H1 (cell line): ENCODE measurements at regions not wholly inside any gene's neighbourhood (a gene's known extent, or its start where the extent isn't known, plus 50 kb on each side); places are given as distances from the start of the nearest gene placed in this dataset.

Experiments
- CTCF ChIA-PET: fragments of 300-600 bp; sonication (Branson Sonifier 250); formaldehyde crosslinking; loops from one replicate; lab custom pipeline; 2021; ENCODE audit not compliant: partially characterized antibody; lab: Charles Lee
- POLR2A ChIA-PET: fragments of 300-600 bp; sonication (Branson Sonifier 250); formaldehyde crosslinking; loops from one replicate; lab custom pipeline; 2021; ENCODE audit warnings: inconsistent platforms; ENCODE audit not compliant: partially characterized antibody; lab: Charles Lee
- DNase-seq, 2 experiments: peaks; one replicate each; pipeline versions ENCODE4 v3.0.0 to v3.0.0-alpha.2; 2010 to 2022; ENCODE audit warnings: low spot score in 2 of 2, low read depth in 1 of 2, mixed read lengths in 1 of 2
- FAIRE-seq: peaks from 2 replicates; lab custom pipeline; 2011; peaks lifted over from hg19 to GRCh38; lab: Jason Lieb, UNC
- H2AFZ ChIP-seq: 2 replicates; pipeline ENCODE4 v1.8.1; 2012; ENCODE audit warnings: low read length, inconsistent platforms
- H2AK5ac ChIP-seq: 2 replicates; pipeline ENCODE4 v1.6.1; 2013; ENCODE audit warnings: low read depth, low read length
- H2BK120ac ChIP-seq: replicated peaks from 2 replicates; pipeline ENCODE3; 2013; ENCODE audit warnings: low read depth, low read length, inconsistent platforms
- H2BK12ac ChIP-seq: 2 replicates; pipeline ENCODE4 v1.6.1; 2013; ENCODE audit warnings: low read depth, low read length
- H2BK15ac ChIP-seq: 2 replicates; pipeline ENCODE4 v1.6.1; 2013; ENCODE audit warnings: low read length
- H2BK20ac ChIP-seq: 2 replicates; pipeline ENCODE4 v1.6.1; 2013; ENCODE audit warnings: low read length
- H2BK5ac ChIP-seq: 2 replicates; pipeline ENCODE4 v1.6.1; 2013; ENCODE audit warnings: low read depth, low read length
- H3K14ac ChIP-seq: 2 replicates; pipeline ENCODE4 v1.6.1; 2013; ENCODE audit warnings: inconsistent platforms; ENCODE audit not compliant: insufficient read length
- H3K18ac ChIP-seq: 2 replicates; pipeline ENCODE4 v1.6.1; 2013; ENCODE audit warnings: low read length; ENCODE audit errors: extremely low read depth
- H3K23ac ChIP-seq: 2 replicates; pipeline ENCODE4 v1.6.1; 2013; ENCODE audit warnings: inconsistent platforms; ENCODE audit not compliant: insufficient read length
- H3K23me2 ChIP-seq: 2 replicates; pipeline ENCODE4 v1.6.1; 2013; ENCODE audit warnings: low read depth, low read length
- H3K27ac ChIP-seq: 2 replicates; pipeline ENCODE4 v1.6.1; 2011; ENCODE audit warnings: low read depth, low read length, inconsistent platforms
- H3K27me3 ChIP-seq, 4 experiments: replicated peaks in 1 of 4; 1 replicate in 1 of 4; 2 replicates in 3 of 4; pipeline versions ENCODE4 v1.6.1 to v1.8.1; 2011 to 2013; ENCODE audit warnings: low read length in 3 of 4, mild to moderate bottlenecking in 3 of 4, inconsistent platforms in 2 of 4, mixed read lengths in 2 of 4, moderate library complexity in 1 of 4; ENCODE audit not compliant: control insufficient read depth in 3 of 4, insufficient read depth in 3 of 4; ENCODE audit errors: extremely low read depth in 1 of 4
- H3K36me3 ChIP-seq, 4 experiments: 2 replicates each; pipeline versions ENCODE4 v1.6.1 to v1.8.1; 2011 to 2013; ENCODE audit warnings: mild to moderate bottlenecking in 4 of 4, low read length in 3 of 4, moderate library complexity in 2 of 4, control low read depth in 1 of 4, inconsistent platforms in 1 of 4; ENCODE audit not compliant: insufficient read depth in 4 of 4, control insufficient read depth in 2 of 4
- H3K4ac ChIP-seq: replicated peaks from 2 replicates; pipeline ENCODE3; 2013; ENCODE audit warnings: low read length, low read depth, mixed read lengths, inconsistent platforms; ENCODE audit not compliant: insufficient read length
- H3K4me1 ChIP-seq, 4 experiments: replicated peaks in 1 of 4; 1 replicate in 1 of 4; 2 replicates in 3 of 4; pipeline versions ENCODE4 v1.6.1 to v1.8.1; 2011 to 2013; ENCODE audit warnings: low read length in 3 of 4, inconsistent platforms in 2 of 4, mixed read lengths in 1 of 4; ENCODE audit not compliant: insufficient read depth in 4 of 4, control insufficient read depth in 3 of 4
- H3K4me2 ChIP-seq, 2 experiments: 2 replicates each; pipeline versions ENCODE4 v1.6.1 to v1.8.1; 2011 to 2013; ENCODE audit warnings: low read depth in 2 of 2, low read length in 2 of 2, control low read depth in 1 of 2, inconsistent platforms in 1 of 2, mild to moderate bottlenecking in 1 of 2; ENCODE audit not compliant: insufficient read depth in 1 of 2
- H3K4me3 ChIP-seq, 4 experiments: fragments of 200-600, 300-600 bp in 1 of 4; sonication (generic), shearing (Covaris generic), sonication (Bioruptor Twin) in 1 of 4; 2 replicates each; pipeline versions ENCODE4 v1.5.1 to v1.8.1; 2011 to 2016; ENCODE audit warnings: low read length in 4 of 4, low read depth in 3 of 4, control low read depth in 2 of 4, inconsistent platforms in 2 of 4, mild to moderate bottlenecking in 2 of 4, mixed read lengths in 1 of 4, moderate library complexity in 1 of 4; ENCODE audit not compliant: insufficient read depth in 2 of 4; ENCODE audit errors: extremely low read depth in 1 of 4
- H3K56ac ChIP-seq: replicated peaks from 2 replicates; pipeline ENCODE3; 2013; ENCODE audit warnings: low read depth, mild to moderate bottlenecking, mixed read lengths, low read length, inconsistent platforms; ENCODE audit not compliant: insufficient read length
- H3K79me1 ChIP-seq: 2 replicates; pipeline ENCODE4 v1.6.1; 2013; ENCODE audit warnings: low read depth, low read length, control low read depth
- H3K79me2 ChIP-seq, 2 experiments: 2 replicates each; pipeline versions ENCODE4 v1.6.1 to v1.8.1; 2012 to 2013; ENCODE audit warnings: low read length in 2 of 2, mild to moderate bottlenecking in 2 of 2, inconsistent platforms in 1 of 2; ENCODE audit not compliant: insufficient read depth in 2 of 2, control insufficient read depth in 1 of 2
- H3K9ac ChIP-seq, 4 experiments: replicated peaks in 1 of 4; 1 replicate in 1 of 4; 2 replicates in 3 of 4; pipeline versions ENCODE4 v1.6.1 to v1.8.1; 2011 to 2013; ENCODE audit warnings: low read depth in 3 of 4, low read length in 3 of 4, control low read depth in 2 of 4, mild to moderate bottlenecking in 2 of 4, moderate library complexity in 2 of 4, inconsistent platforms in 1 of 4; ENCODE audit errors: extremely low read depth in 1 of 4
- H3K9me3 ChIP-seq, 2 experiments: 2 replicates each; pipeline versions ENCODE4 v1.6.1 to v1.8.1; 2012 to 2013; ENCODE audit warnings: mild to moderate bottlenecking in 2 of 2, moderate library complexity in 2 of 2, control low read depth in 1 of 2, inconsistent platforms in 1 of 2, low read depth in 1 of 2, low read length in 1 of 2, mixed read lengths in 1 of 2; ENCODE audit not compliant: insufficient read depth in 2 of 2
- H4K20me1 ChIP-seq, 2 experiments: replicated peaks in 1 of 2; 2 replicates each; pipeline versions ENCODE3 to v1.8.1; 2011 to 2013; ENCODE audit warnings: inconsistent platforms in 2 of 2, low read length in 2 of 2, mild to moderate bottlenecking in 1 of 2; ENCODE audit not compliant: insufficient read depth in 2 of 2, control insufficient read depth in 1 of 2
- H4K5ac ChIP-seq: 2 replicates; pipeline ENCODE4 v1.6.1; 2013; ENCODE audit warnings: low read length, low read depth, mixed read lengths, inconsistent platforms; ENCODE audit not compliant: insufficient read length
- H4K8ac ChIP-seq: 2 replicates; pipeline ENCODE4 v1.8.0; 2013; ENCODE audit warnings: mild to moderate bottlenecking, moderate library complexity, low read length, inconsistent platforms; ENCODE audit not compliant: insufficient read depth; ENCODE audit errors: extremely low read depth
- H4K91ac ChIP-seq: replicated peaks from 2 replicates; pipeline ENCODE3; 2013; ENCODE audit warnings: low read length, mixed read lengths, inconsistent platforms; ENCODE audit not compliant: insufficient read length
- CREB1 ChIP-seq: IDR thresholded peaks from 2 replicates; pipeline ENCODE4 v1.6.1; 2012; ENCODE audit warnings: inconsistent platforms
- HDAC2 ChIP-seq, 2 experiments: fragments of 300-600 bp in 1 of 2; sonication (generic) in 1 of 2; IDR thresholded peaks; 2 replicates each; pipeline ENCODE4 v1.6.1; 2011 to 2012; ENCODE audit warnings: low read depth in 2 of 2, low read length in 2 of 2, mild to moderate bottlenecking in 2 of 2, moderate library complexity in 2 of 2, borderline replicate concordance in 1 of 2, inconsistent platforms in 1 of 2
- PHF8 ChIP-seq: fragments of 200-600 bp; sonication (generic); conservative IDR thresholded peaks from 2 replicates; pipeline ENCODE4 v1.7.1; 2012; ENCODE audit warnings: low read depth, mild to moderate bottlenecking, inconsistent platforms, low read length, moderate library complexity
- RAD21 ChIP-seq, 2 experiments: IDR thresholded peaks in 1 of 2; conservative IDR thresholded peaks in 1 of 2; 2 replicates each; pipeline ENCODE4 v1.6.1; 2011; ENCODE audit warnings: low read depth in 2 of 2, low read length in 2 of 2, improper control_type of control experiment in 1 of 2, inconsistent platforms in 1 of 2, mild to moderate bottlenecking in 1 of 2, moderate library complexity in 1 of 2
- RFX5 ChIP-seq: IDR thresholded peaks from 2 replicates; pipeline ENCODE4 v1.6.1; 2011; ENCODE audit warnings: low read depth, low read length, improper control_type of control experiment, borderline replicate concordance
- SIX5 ChIP-seq: IDR thresholded peaks from 2 replicates; pipeline ENCODE4 v1.6.1; 2011; ENCODE audit warnings: mild to moderate bottlenecking, low read depth, low read length
- TCF12 ChIP-seq: IDR thresholded peaks from 2 replicates; pipeline ENCODE4 v1.6.1; 2011; ENCODE audit warnings: low read depth, mild to moderate bottlenecking, low read length

GRCh38 chr3:159685801-159686200 is 302.8 kb upstream of the IL12A start:
- H3K4me2 ChIP-seq: no peak overlapping the region
- no peaks in the 10 kb centered on the region for H3K4me1 ChIP-seq
- FAIRE-seq: no peak
- H2BK20ac ChIP-seq: no peak overlapping the region
- no peak overlapping the region for H3K18ac ChIP-seq
- H4K91ac ChIP-seq: no peak overlapping the region
- H3K27ac ChIP-seq: no peak overlapping the region
- no peak overlapping the region for H3K4me3 ChIP-seq
- H3K4ac ChIP-seq: no peak overlapping the region
- no peak overlapping the region for H2BK12ac ChIP-seq
- H3K23me2 ChIP-seq: no peaks in the 10 kb centered on the region
- no peak overlapping the region for H2BK15ac ChIP-seq
- H3K79me2 ChIP-seq: no peaks in the 10 kb centered on the region
- no peak overlapping the region for H3K23ac ChIP-seq
- no peak overlapping the region for H3K14ac ChIP-seq
- POLR2A ChIA-PET: no interaction called here
- no peaks in the 10 kb centered on the region for H3K9me3 ChIP-seq
- H2AFZ ChIP-seq: no peak overlapping the region
- no peaks in the 10 kb centered on the region for H3K36me3 ChIP-seq
- no peak overlapping the region for H2BK120ac ChIP-seq
- H4K20me1 ChIP-seq: no peaks in the 10 kb centered on the region
- H2AK5ac ChIP-seq: no peak overlapping the region
- H2BK5ac ChIP-seq: no peak overlapping the region
- H4K8ac ChIP-seq: no peak overlapping the region
- no peak overlapping the region for H4K5ac ChIP-seq
- no peak overlapping the region for H3K9ac ChIP-seq
- CTCF ChIA-PET: interaction anchor here (1.0 kb wide), 1 partner anchor 45 kb away, joined by 3 read pairs; no protein-coding TSS in a partner anchor
- H3K79me1 ChIP-seq: no peaks in the 10 kb centered on the region
- no peak overlapping the region for H3K56ac ChIP-seq
- no peak for TF ChIP-seq TCF12
- no peak for TF ChIP-seq PHF8
- TF ChIP-seq RAD21 (IDR thresholded peaks at IDR 0.05 in 1 of 2, conservative IDR thresholded peaks at IDR 0.05 in 1 of 2; ENCODE audit: low read depth in 2 of 2, low read length in 2 of 2): no peak
- TF ChIP-seq RFX5: no peak
- no peak for TF ChIP-seq CREB1
- no peak for TF ChIP-seq HDAC2 (IDR thresholded peaks at IDR 0.05; ENCODE audit: borderline replicate concordance in 1 of 2, low read depth in 2 of 2, low read length in 2 of 2)
- no peak for TF ChIP-seq SIX5
- TF ChIP-seq, all 59 proteins: peak for 0
- no peaks in the 10 kb centered on the region for H3K27me3 ChIP-seq
- DNase-seq: no peak
